ENCODE measurements at regions not wholly inside any gene's neighbourhood (a gene's known extent, or its start where the extent isn't known, plus 50 kb on each side); places are given as distances from the start of the nearest gene placed in this dataset.

GRCh38 chr3:59133311-59133710 lies 83.5 kb upstream of the CFAP20DC start:
- peaks cover 4% of the 10 kb centered on the region for H3K27me3 Mint-ChIP-seq

GRCh38 chr3:59131016-59131766 lies 81.4 kb upstream of the CFAP20DC start:
- Mint-ChIP-seq H3K4me3 (no peak overlapping the region), H3K27ac (no peak overlapping the region)

More at GRCh38 chr3:59133311-59133710, 83.5 kb upstream of the CFAP20DC start:
- H3K9me3 Mint-ChIP-seq, result no peaks in the 10 kb centered on the region
- no peak overlapping the region for H3K27ac Mint-ChIP-seq
- no peak for DNase-seq
- no peaks in the 10 kb centered on the region for H3K4me1 Mint-ChIP-seq
- H3K36me3 Mint-ChIP-seq, result no peaks in the 10 kb centered on the region
- no peak overlapping the region for H3K4me3 Mint-ChIP-seq

GRCh38 chr3:59128685-59129084 lies 78.9 kb upstream of the CFAP20DC start:
- no peaks in the 10 kb centered on the region for H3K36me3 Mint-ChIP-seq
- no peaks in the 10 kb centered on the region for H3K9me3 Mint-ChIP-seq
- DNase-seq, result no peak
- H3K4me3 Mint-ChIP-seq, result no peak overlapping the region
- no peaks in the 10 kb centered on the region for H3K4me1 Mint-ChIP-seq
- peaks cover 4% of the 10 kb centered on the region for H3K27me3 Mint-ChIP-seq
- no peak overlapping the region for H3K27ac Mint-ChIP-seq

More at GRCh38 chr3:59131016-59131766, 81.4 kb upstream of the CFAP20DC start:
- Mint-ChIP-seq H3K4me1 (no peaks in the 10 kb centered on the region), H3K27me3 (peaks cover 4% of the 10 kb centered on the region), H3K36me3 (no peaks in the 10 kb centered on the region), H3K9me3 (no peaks in the 10 kb centered on the region)
- DNase-seq, result no peak

- no peaks in the 10 kb centered on the region for H3K27me3 Mint-ChIP-seq
- DNase-seq, result no peak
- no peaks in the 10 kb centered on the region for H3K36me3 Mint-ChIP-seq
- no peaks in the 10 kb centered on the region for H3K4me1 Mint-ChIP-seq
- no peak overlapping the region for H3K27ac Mint-ChIP-seq
- no peaks in the 10 kb centered on the region for H3K9me3 Mint-ChIP-seq
- H3K4me3 Mint-ChIP-seq, result no peak overlapping the region
Observed at GRCh38 chr3:59127071-59127470, 77.2 kb upstream of the CFAP20DC start.

GRCh38 chr3:59126446-59126845 lies 76.6 kb upstream of the CFAP20DC start:
- Mint-ChIP-seq H3K9me3 (no peaks in the 10 kb centered on the region), H3K4me3 (no peak overlapping the region), H3K36me3 (no peaks in the 10 kb centered on the region), H3K4me1 (no peaks in the 10 kb centered on the region), H3K27me3 (no peaks in the 10 kb centered on the region), H3K27ac (no peak overlapping the region)
- DNase-seq, result no peak

GRCh38 chr3:59121346-59122144 lies 71.7 kb upstream of the CFAP20DC start:
- no peak overlapping the region for H3K4me3 Mint-ChIP-seq
- H3K9me3 Mint-ChIP-seq, result peaks cover 1% of the 10 kb centered on the region

GRCh38 chr3:59118928-59119327 lies 69.1 kb upstream of the CFAP20DC start:
- no peak for DNase-seq
- Mint-ChIP-seq H3K27ac (no peak overlapping the region), H3K4me1 (no peaks in the 10 kb centered on the region), H3K36me3 (no peaks in the 10 kb centered on the region), H3K27me3 (peaks cover 4% of the 10 kb centered on the region), H3K4me3 (no peak overlapping the region), H3K9me3 (peaks cover 1% of the 10 kb centered on the region)

More at GRCh38 chr3:59121346-59122144, 71.7 kb upstream of the CFAP20DC start:
- Mint-ChIP-seq H3K4me1 (no peaks in the 10 kb centered on the region), H3K27me3 (peaks cover 4% of the 10 kb centered on the region), H3K27ac (no peak overlapping the region), H3K36me3 (no peaks in the 10 kb centered on the region)
- DNase-seq, result no peak

- no peak overlapping the region for H3K4me3 Mint-ChIP-seq
- no peaks in the 10 kb centered on the region for H3K4me1 Mint-ChIP-seq
- H3K9me3 Mint-ChIP-seq, result peaks cover 1% of the 10 kb centered on the region
- DNase-seq, result no peak
- peaks cover 4% of the 10 kb centered on the region for H3K27me3 Mint-ChIP-seq
- no peak overlapping the region for H3K27ac Mint-ChIP-seq
- no peaks in the 10 kb centered on the region for H3K36me3 Mint-ChIP-seq
Observed at GRCh38 chr3:59117396-59117795, 67.6 kb upstream of the CFAP20DC start.

GRCh38 chr3:59116233-59116537 lies 66.4 kb upstream of the CFAP20DC start:
- no peaks in the 10 kb centered on the region for H3K4me1 Mint-ChIP-seq
- H3K36me3 Mint-ChIP-seq, result no peaks in the 10 kb centered on the region
- H3K4me3 Mint-ChIP-seq, result no peak overlapping the region
- H3K9me3 Mint-ChIP-seq, result peaks cover 1% of the 10 kb centered on the region
- H3K27ac Mint-ChIP-seq, result no peak overlapping the region
- DNase-seq, result no peak
- H3K27me3 Mint-ChIP-seq, result peaks cover 4% of the 10 kb centered on the region

GRCh38 chr3:59115364-59116232 lies 65.8 kb upstream of the CFAP20DC start:
- no peak overlapping the region for H3K27ac Mint-ChIP-seq
- no peaks in the 10 kb centered on the region for H3K4me1 Mint-ChIP-seq

GRCh38 chr3:59107856-59108815 lies 58.3 kb upstream of the CFAP20DC start:
- Mint-ChIP-seq H3K27ac (no peak overlapping the region), H3K4me1 (peaks cover 1% of the 10 kb centered on the region), H3K4me3 (no peak overlapping the region), H3K27me3 (no peaks in the 10 kb centered on the region), H3K36me3 (no peaks in the 10 kb centered on the region), H3K9me3 (no peaks in the 10 kb centered on the region)
- no peak for DNase-seq

More at GRCh38 chr3:59115364-59116232, 65.8 kb upstream of the CFAP20DC start:
- Mint-ChIP-seq H3K27me3 (peaks cover 4% of the 10 kb centered on the region), H3K9me3 (peaks cover 1% of the 10 kb centered on the region), H3K4me3 (no peak overlapping the region), H3K36me3 (no peaks in the 10 kb centered on the region)
- DNase-seq, result no peak

GRCh38 chr3:59106085-59106648 lies 56.3 kb upstream of the CFAP20DC start:
- Mint-ChIP-seq H3K36me3 (no peaks in the 10 kb centered on the region), H3K4me1 (peaks cover 1% of the 10 kb centered on the region), H3K27ac (no peak overlapping the region), H3K27me3 (peaks cover 2% of the 10 kb centered on the region), H3K4me3 (no peak overlapping the region), H3K9me3 (no peaks in the 10 kb centered on the region)
- DNase-seq, result no peak

- H3K27ac Mint-ChIP-seq, result no peak overlapping the region
- no peak overlapping the region for H3K4me3 Mint-ChIP-seq
- no peaks in the 10 kb centered on the region for H3K9me3 Mint-ChIP-seq
- H3K36me3 Mint-ChIP-seq, result no peaks in the 10 kb centered on the region
- peaks cover 4% of the 10 kb centered on the region for H3K27me3 Mint-ChIP-seq
- DNase-seq, result no peak
- peaks cover 1% of the 10 kb centered on the region for H3K4me1 Mint-ChIP-seq
Observed at GRCh38 chr3:59103552-59103951, 53.7 kb upstream of the CFAP20DC start.

- Mint-ChIP-seq H3K27ac (no peak overlapping the region), H3K27me3 (peaks cover 10% of the 10 kb centered on the region), H3K9me3 (peaks cover 11% of the 10 kb centered on the region), H3K36me3 (no peaks in the 10 kb centered on the region), H3K4me3 (no peak overlapping the region), H3K4me1 (peaks cover 1% of the 10 kb centered on the region)
- no peak for DNase-seq
Observed at GRCh38 chr3:59101231-59101736, 51.5 kb upstream of the CFAP20DC start.

Measured in activated naive CD8-positive, alpha-beta T cell treated with anti-CD3 and anti-CD28 coated beads for 36 hours (primary cell).